HEK293 (cell line): ENCODE measurements at regions not wholly inside any gene's neighbourhood (a gene's known extent, or its start where the extent isn't known, plus 50 kb on each side); places are given as distances from the start of the nearest gene placed in this dataset.

Experiments
- CTCF ChIA-PET: fragments of 350-600 bp; formaldehyde crosslinking; extraction: SDS; loops from one replicate; lab custom pipeline; 2021; ENCODE audit warnings: antibody characterized with exemption; lab: Yijun Ruan, JAX
- POLR2A ChIA-PET: fragments of 300-600 bp; formaldehyde crosslinking; extraction: SDS; loops from one replicate; lab custom pipeline; 2020; ENCODE audit warnings: antibody characterized with exemption, inconsistent platforms; lab: Yijun Ruan, JAX
- H3K27ac ChIP-seq: fragments of 200-500 bp; sonication (Bioruptor generic); 2 replicates; pipeline ENCODE4 v1.5.1; 2014; ENCODE audit warnings: low read depth, low read length, control low read depth, inconsistent platforms; ENCODE audit errors: extremely low read depth
- H3K36me3 ChIP-seq, 2 experiments: fragments of 200-500 bp in 1 of 2; sonication (Bioruptor generic) in 1 of 2; 1 replicate in 1 of 2; 2 replicates in 1 of 2; pipeline ENCODE4 v1.5.1; 2014 to 2017; ENCODE audit warnings: inconsistent platforms in 2 of 2, low read length in 2 of 2; ENCODE audit not compliant: control insufficient read depth in 2 of 2, insufficient read depth in 1 of 2
- H3K4me1 ChIP-seq: fragments of 200-500 bp; sonication (Bioruptor generic); 2 replicates; pipeline ENCODE4 v1.5.1; 2014; ENCODE audit warnings: mild to moderate bottlenecking, low read length, inconsistent platforms; ENCODE audit not compliant: control insufficient read depth, insufficient read depth
- H3K4me3 ChIP-seq: 2 replicates; pipeline ENCODE4 v1.5.1; 2011; ENCODE audit warnings: low read depth, mild to moderate bottlenecking, control low read depth, low read length, moderate library complexity
- H3K9me3 ChIP-seq: fragments of 200-500 bp; sonication (Bioruptor generic); 2 replicates; pipeline ENCODE4 v1.5.1; 2014; ENCODE audit warnings: low read depth, low read length, inconsistent platforms; ENCODE audit not compliant: control insufficient read depth, insufficient read depth
- GLI4 ChIP-seq: fragments of 450-650 bp; formaldehyde crosslinking; IDR thresholded peaks from 2 replicates; pipeline ENCODE4 v1.5.1; 2016; ENCODE audit warnings: missing biosample characterization, missing genetic modification characterization
- HOXA7 ChIP-seq: sonication (generic); formaldehyde crosslinking; IDR thresholded peaks from 2 replicates; pipeline ENCODE4 v1.8.1; 2022; ENCODE audit warnings: missing genetic modification reagents, borderline replicate concordance
- OVOL3 ChIP-seq: fragments of 450-650 bp; formaldehyde crosslinking; IDR thresholded peaks from 2 replicates; pipeline ENCODE4 v1.5.1; 2016; ENCODE audit warnings: missing biosample characterization, missing genetic modification characterization
- PRDM2 ChIP-seq: fragments of 450-650 bp; formaldehyde crosslinking; IDR thresholded peaks from 2 replicates; pipeline ENCODE4 v1.5.1; 2016; ENCODE audit warnings: missing biosample characterization, missing genetic modification characterization, borderline replicate concordance
- SP2 ChIP-seq: fragments of 450-650 bp; formaldehyde crosslinking; IDR thresholded peaks from 2 replicates; pipeline ENCODE4 v1.5.1; 2016; ENCODE audit warnings: missing biosample characterization, missing genetic modification characterization
- ZBTB1 ChIP-seq: fragments of 450-650 bp; formaldehyde crosslinking; IDR thresholded peaks from 2 replicates; pipeline ENCODE4 v1.5.1; 2016; ENCODE audit warnings: missing biosample characterization, missing genetic modification characterization
- ZBTB48 ChIP-seq: fragments of 450-650 bp; formaldehyde crosslinking; IDR thresholded peaks from 2 replicates; pipeline ENCODE4 v1.5.1; 2016; ENCODE audit warnings: missing biosample characterization, missing genetic modification characterization
- ZBTB8A ChIP-seq: fragments of 450-650 bp; formaldehyde crosslinking; IDR thresholded peaks from 2 replicates; pipeline ENCODE4 v1.5.1; 2016; ENCODE audit warnings: missing biosample characterization, missing genetic modification characterization
- ZNF112 ChIP-seq: fragments of 450-650 bp; formaldehyde crosslinking; IDR thresholded peaks from 2 replicates; pipeline ENCODE4 v1.5.0; 2017; ENCODE audit warnings: missing biosample characterization, missing genetic modification characterization
- ZNF114 ChIP-seq: fragments of 450-650 bp; formaldehyde crosslinking; IDR thresholded peaks from 2 replicates; pipeline ENCODE4 v1.5.0; 2017; ENCODE audit warnings: missing biosample characterization, missing genetic modification characterization
- ZNF132 ChIP-seq: fragments of 450-650 bp; formaldehyde crosslinking; IDR thresholded peaks from 2 replicates; pipeline ENCODE4 v1.5.1; 2017; ENCODE audit warnings: missing biosample characterization, missing genetic modification characterization, borderline replicate concordance
- ZNF140 ChIP-seq: fragments of 450-650 bp; formaldehyde crosslinking; IDR thresholded peaks from 2 replicates; pipeline ENCODE4 v1.5.1; 2016; ENCODE audit warnings: missing biosample characterization, missing genetic modification characterization
- ZNF184 ChIP-seq: fragments of 450-650 bp; IDR thresholded peaks from 2 replicates; pipeline ENCODE4 v1.5.1; 2018; ENCODE audit warnings: missing biosample characterization, mild to moderate bottlenecking, missing genetic modification characterization
- ZNF26 ChIP-seq: fragments of 450-650 bp; formaldehyde crosslinking; IDR thresholded peaks from 2 replicates; pipeline ENCODE4 v1.5.1; 2016; ENCODE audit warnings: missing biosample characterization, missing genetic modification characterization
- ZNF302 ChIP-seq: fragments of 450-650 bp; formaldehyde crosslinking; IDR thresholded peaks from 2 replicates; pipeline ENCODE4 v1.5.1; 2016; ENCODE audit warnings: missing biosample characterization, missing genetic modification characterization, low read depth
- ZNF391 ChIP-seq: fragments of 450-650 bp; formaldehyde crosslinking; IDR thresholded peaks from 2 replicates; pipeline ENCODE4 v1.5.1; 2016; ENCODE audit warnings: low read depth, missing biosample characterization, missing genetic modification characterization, borderline replicate concordance
- ZNF404 ChIP-seq: fragments of 450-650 bp; formaldehyde crosslinking; IDR thresholded peaks from 2 replicates; pipeline ENCODE4 v1.5.1; 2017; ENCODE audit warnings: missing biosample characterization, missing genetic modification characterization
- ZNF473 ChIP-seq: fragments of 450-650 bp; formaldehyde crosslinking; IDR thresholded peaks from 2 replicates; pipeline ENCODE4 v1.5.1; 2017; ENCODE audit warnings: missing biosample characterization, missing genetic modification characterization
- ZNF48 ChIP-seq: fragments of 450-650 bp; formaldehyde crosslinking; IDR thresholded peaks from 2 replicates; pipeline ENCODE4 v1.5.1; 2016; ENCODE audit warnings: missing biosample characterization, missing genetic modification characterization
- ZNF510 ChIP-seq: fragments of 450-650 bp; formaldehyde crosslinking; IDR thresholded peaks from 2 replicates; pipeline ENCODE4 v1.5.1; 2018; ENCODE audit warnings: mild to moderate bottlenecking, missing genetic modification characterization, missing biosample characterization; ENCODE audit not compliant: insufficient replicate concordance
- ZNF514 ChIP-seq: fragments of 450-650 bp; formaldehyde crosslinking; IDR thresholded peaks from 2 replicates; pipeline ENCODE4 v1.5.1; 2016; ENCODE audit warnings: missing biosample characterization, missing genetic modification characterization
- ZNF558 ChIP-seq: fragments of 450-650 bp; formaldehyde crosslinking; IDR thresholded peaks from 2 replicates; pipeline ENCODE4 v1.5.1; 2016; ENCODE audit warnings: missing biosample characterization, missing genetic modification characterization
- ZNF560 ChIP-seq: fragments of 450-650 bp; formaldehyde crosslinking; IDR thresholded peaks from 2 replicates; pipeline ENCODE4 v1.5.1; 2017; ENCODE audit warnings: missing biosample characterization, missing genetic modification characterization, borderline replicate concordance
- ZNF596 ChIP-seq: fragments of 450-650 bp; IDR thresholded peaks from 2 replicates; pipeline ENCODE4 v1.5.0; 2018; ENCODE audit warnings: missing biosample characterization, mild to moderate bottlenecking, missing genetic modification characterization, moderate library complexity
- ZNF621 ChIP-seq: fragments of 450-650 bp; formaldehyde crosslinking; IDR thresholded peaks from 2 replicates; pipeline ENCODE4 v1.5.1; 2017; ENCODE audit warnings: missing biosample characterization, missing genetic modification characterization
- ZNF747 ChIP-seq: fragments of 450-650 bp; formaldehyde crosslinking; IDR thresholded peaks from 2 replicates; pipeline ENCODE4 v1.5.1; 2016; ENCODE audit warnings: missing biosample characterization, missing genetic modification characterization
- ZNF768 ChIP-seq: fragments of 450-650 bp; formaldehyde crosslinking; IDR thresholded peaks from 2 replicates; pipeline ENCODE4 v1.5.1; 2018; ENCODE audit warnings: missing biosample characterization, mild to moderate bottlenecking, missing genetic modification characterization
- ZNF777 ChIP-seq: fragments of 450-650 bp; formaldehyde crosslinking; IDR thresholded peaks from 2 replicates; pipeline ENCODE4 v1.5.1; 2017; ENCODE audit warnings: missing biosample characterization, missing genetic modification characterization, borderline replicate concordance
- ZNF830 ChIP-seq: fragments of 450-650 bp; IDR thresholded peaks from 2 replicates; pipeline ENCODE4 v1.5.0; 2018; ENCODE audit warnings: missing biosample characterization, missing genetic modification characterization, low read depth, mild to moderate bottlenecking, moderate library complexity
- ZNF837 ChIP-seq: fragments of 450-650 bp; formaldehyde crosslinking; IDR thresholded peaks from 2 replicates; pipeline ENCODE4 v1.5.1; 2016; ENCODE audit warnings: missing biosample characterization, missing genetic modification characterization

- TF ChIP-seq ZNF621 (tag by site-specific recombination) (no peak), ZNF510 (tag by site-specific recombination) (no peak), ZNF830 (tag by site-specific recombination) (no peak), ZNF48 (tag by site-specific recombination) (no peak), ZNF837 (tag by site-specific recombination) (no peak), ZNF596 (tag by site-specific recombination) (no peak), ZNF558 (tag by site-specific recombination) (no peak), OVOL3 (tag by site-specific recombination) (no peak), ZNF302 (no peak), GLI4 (tag by site-specific recombination) (no peak), ZNF777 (tag by site-specific recombination) (no peak), ZNF768 (tag by site-specific recombination) (no peak), ZBTB1 (no peak), HOXA7 (CRISPR knock-in tag) (no peak)
- Histone ChIP-seq H3K4me3 (no peak overlapping the region), H3K27ac (no peak overlapping the region), H3K36me3 (no peaks in the 10 kb centered on the region), H3K4me1 (no peaks in the 10 kb centered on the region), H3K9me3 (no peaks in the 10 kb centered on the region)
- CTCF ChIA-PET, result no interaction called here
- POLR2A ChIA-PET, result no interaction called here
Observed at GRCh38 chr3:180378496-180378895, 223.5 kb upstream of the TTC14 start.

- Histone ChIP-seq H3K36me3 (no peaks in the 10 kb centered on the region), H3K27ac (no peak overlapping the region), H3K9me3 (no peaks in the 10 kb centered on the region), H3K4me3 (no peak overlapping the region), H3K4me1 (no peaks in the 10 kb centered on the region)
- POLR2A ChIA-PET, result no interaction called here
- CTCF ChIA-PET, result no interaction called here
- TF ChIP-seq ZNF777 (tag by site-specific recombination), result no peak
- TF ChIP-seq ZNF560, result no peak
- no peak for TF ChIP-seq PRDM2
- no peak for TF ChIP-seq ZNF26 (tag by site-specific recombination)
- TF ChIP-seq ZNF391 (tag by site-specific recombination), result no peak
- TF ChIP-seq ZNF404 (tag by site-specific recombination), result no peak
- TF ChIP-seq ZNF114, result no peak
- no peak for TF ChIP-seq ZNF473
- no peak for TF ChIP-seq ZBTB8A (tag by site-specific recombination)
- TF ChIP-seq ZNF184 (tag by site-specific recombination), result no peak
- TF ChIP-seq ZNF112 (tag by site-specific recombination), result no peak
- no peak for TF ChIP-seq ZNF140 (tag by site-specific recombination)
- no peak for TF ChIP-seq ZBTB48 (tag by site-specific recombination)
- TF ChIP-seq ZNF747 (tag by site-specific recombination), result no peak
- TF ChIP-seq ZNF132 (tag by site-specific recombination), result no peak
- TF ChIP-seq SP2, result no peak
- TF ChIP-seq ZNF514 (tag by site-specific recombination), result no peak
Observed at GRCh38 chr3:180382638-180383180, 219.3 kb upstream of the TTC14 start.
